Fibroblast of pulmonary artery (primary cell): ENCODE measurements at regions not wholly inside any gene's neighbourhood (a gene's known extent, or its start where the extent isn't known, plus 50 kb on each side); places are given as distances from the start of the nearest gene placed in this dataset.
"Not testable (repeated sequence)": the region's sequence is repeated elsewhere in the genome, so short reads cannot be mapped to it uniquely, and the experiment has no call there.

ENCODE experiments used
- DNase-seq: peaks from one replicate; pipeline ENCODE4 v3.0.0-alpha.2; 2010; ENCODE audit warnings: low read depth
- H3K4me3 ChIP-seq: replicated peaks from 2 replicates; pipeline ENCODE4 v1.5.1; 2011; ENCODE audit warnings: low read depth, mild to moderate bottlenecking, control low read depth, low read length, moderate library complexity
- TF ChIP-seq, protein P1 (sequence below): IDR thresholded peaks from 2 replicates; pipeline ENCODE4 v1.5.1; 2011; ENCODE audit warnings: mild to moderate bottlenecking, control low read depth, low read length, inconsistent platforms; ENCODE audit errors: missing control alignments

DNA sequence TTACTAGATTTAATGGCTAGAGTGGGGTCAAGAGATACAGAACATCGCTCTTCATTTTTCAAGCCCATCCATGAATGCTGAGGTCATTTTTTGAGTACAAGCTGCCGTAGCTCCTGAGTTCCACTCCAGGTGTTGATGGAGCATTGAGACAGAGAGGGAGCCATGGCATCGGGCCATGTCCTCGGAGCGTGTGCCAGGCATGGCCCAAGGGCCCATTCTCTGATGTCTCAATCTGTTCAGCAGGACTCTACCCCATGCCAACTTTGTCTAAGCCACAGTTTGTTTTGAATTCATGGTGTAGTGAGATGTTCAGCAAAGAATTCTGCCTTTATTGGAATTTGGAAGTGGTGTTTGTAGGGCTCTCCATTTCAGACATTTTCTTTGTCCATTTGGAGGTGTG is 110.5 kb upstream of the ADAMTS9 start:
- DNase-seq, result no peak
- TF ChIP-seq, protein P1, sequence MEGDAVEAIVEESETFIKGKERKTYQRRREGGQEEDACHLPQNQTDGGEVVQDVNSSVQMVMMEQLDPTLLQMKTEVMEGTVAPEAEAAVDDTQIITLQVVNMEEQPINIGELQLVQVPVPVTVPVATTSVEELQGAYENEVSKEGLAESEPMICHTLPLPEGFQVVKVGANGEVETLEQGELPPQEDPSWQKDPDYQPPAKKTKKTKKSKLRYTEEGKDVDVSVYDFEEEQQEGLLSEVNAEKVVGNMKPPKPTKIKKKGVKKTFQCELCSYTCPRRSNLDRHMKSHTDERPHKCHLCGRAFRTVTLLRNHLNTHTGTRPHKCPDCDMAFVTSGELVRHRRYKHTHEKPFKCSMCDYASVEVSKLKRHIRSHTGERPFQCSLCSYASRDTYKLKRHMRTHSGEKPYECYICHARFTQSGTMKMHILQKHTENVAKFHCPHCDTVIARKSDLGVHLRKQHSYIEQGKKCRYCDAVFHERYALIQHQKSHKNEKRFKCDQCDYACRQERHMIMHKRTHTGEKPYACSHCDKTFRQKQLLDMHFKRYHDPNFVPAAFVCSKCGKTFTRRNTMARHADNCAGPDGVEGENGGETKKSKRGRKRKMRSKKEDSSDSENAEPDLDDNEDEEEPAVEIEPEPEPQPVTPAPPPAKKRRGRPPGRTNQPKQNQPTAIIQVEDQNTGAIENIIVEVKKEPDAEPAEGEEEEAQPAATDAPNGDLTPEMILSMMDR, result no peak
- no peak overlapping the region for H3K4me3 ChIP-seq

DNA sequence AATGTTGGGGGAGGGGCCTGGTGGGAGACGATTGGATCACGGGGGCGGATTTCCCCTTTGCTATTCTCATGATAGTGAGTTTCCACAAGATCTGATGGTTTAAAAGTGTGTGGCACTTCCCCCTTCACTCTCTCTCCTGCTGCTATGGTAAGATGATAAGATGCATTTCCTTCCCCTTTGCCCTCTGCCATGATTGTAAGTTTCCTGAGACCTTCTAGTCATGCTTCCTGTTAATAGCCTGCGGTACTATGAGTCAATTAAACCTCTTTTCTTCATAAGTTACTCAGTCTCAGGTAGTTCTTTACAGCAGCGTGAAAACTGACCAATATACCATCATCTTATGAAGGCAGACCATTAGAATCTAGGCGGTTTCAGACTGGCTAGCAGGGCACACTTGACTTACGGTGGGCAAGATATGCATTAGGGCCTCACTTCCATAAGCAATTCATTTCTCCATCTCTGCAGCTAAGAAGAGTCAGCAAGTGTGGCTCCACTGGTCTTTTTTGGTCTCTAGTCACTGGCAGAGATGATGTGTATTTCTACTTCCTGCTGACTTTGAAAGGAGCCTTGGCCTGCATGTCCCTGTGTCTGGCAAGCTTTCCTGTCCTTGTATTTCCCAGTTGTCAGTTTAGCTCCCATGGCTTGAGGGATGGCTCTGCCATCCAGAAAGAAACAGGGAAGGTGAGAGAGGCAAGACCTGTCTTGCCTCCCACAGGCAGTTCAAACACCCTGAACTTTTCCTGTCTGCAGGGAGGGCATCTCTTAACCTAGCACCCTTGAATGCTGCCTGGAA is 109.0 kb upstream of the ADAMTS9 start:
- peak; percentile 24 for DNase-seq
- H3K4me3 ChIP-seq, result no peak overlapping the region
- TF ChIP-seq, protein P1, result no peak

DNA sequence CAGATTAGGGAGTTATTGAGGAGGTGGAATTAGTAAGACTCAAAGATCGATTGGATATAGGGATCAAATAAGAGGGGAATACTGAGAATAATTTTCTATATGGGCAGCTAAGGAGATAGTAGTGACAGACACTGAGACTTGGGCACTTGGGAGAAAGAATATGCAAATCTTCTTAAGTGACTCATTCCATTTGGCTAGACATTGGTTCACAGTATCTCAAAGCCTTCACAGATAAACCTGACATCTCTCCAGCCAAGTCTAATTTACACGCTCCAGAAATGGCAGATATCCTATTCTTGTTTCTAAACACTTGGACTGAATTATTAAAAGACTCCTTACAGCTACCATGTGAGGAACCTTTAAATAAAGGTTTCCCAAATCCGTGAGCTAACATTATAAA is 104.6 kb upstream of the ADAMTS9 start:
- DNase-seq, result peak; percentile 31
- TF ChIP-seq, protein P1, result no peak
- H3K4me3 ChIP-seq, result no peak overlapping the region

DNA sequence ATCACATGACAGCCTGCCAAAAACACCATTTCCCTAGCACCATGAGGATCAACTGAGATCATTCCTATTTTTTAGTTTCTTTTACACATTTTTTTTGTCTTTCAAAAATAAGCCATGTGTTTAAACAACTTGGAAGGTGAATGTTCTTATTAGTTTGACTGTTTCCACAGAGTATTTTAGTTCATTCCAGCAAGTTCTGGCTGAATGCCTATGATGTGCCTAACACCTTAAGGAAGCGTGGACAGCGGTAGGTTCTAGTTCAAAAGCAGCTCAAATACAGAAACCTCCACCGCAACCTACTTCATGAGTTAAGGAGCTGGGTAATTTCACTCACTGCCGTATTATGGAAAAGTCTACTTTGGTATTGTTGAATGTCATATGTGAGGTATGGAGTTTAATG is 101.3 kb upstream of the ADAMTS9 start:
- TF ChIP-seq, protein P1, result no peak
- H3K4me3 ChIP-seq, result no peak overlapping the region
- no peak for DNase-seq

DNA sequence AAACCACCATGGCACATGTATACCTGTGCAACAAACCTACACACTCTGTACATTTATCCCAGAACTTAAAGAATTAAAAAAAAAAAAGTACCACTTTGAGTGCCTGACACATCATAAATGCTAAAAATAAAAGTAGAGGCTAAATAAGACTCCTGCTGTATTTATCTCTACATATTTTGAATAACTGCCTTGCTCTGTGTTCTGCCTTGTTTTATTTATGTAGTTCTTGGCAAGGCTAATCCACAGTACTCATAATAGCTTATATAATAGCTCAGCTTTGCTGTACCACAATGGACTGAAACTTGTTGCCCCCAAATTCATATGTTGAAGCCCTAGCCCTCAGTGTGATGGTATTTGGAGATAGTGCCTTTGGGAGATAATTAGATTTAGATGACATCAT is 95.4 kb upstream of the ADAMTS9 start:
- DNase-seq, result no peak
- TF ChIP-seq, protein P1, result no peak
- H3K4me3 ChIP-seq, result no peak overlapping the region

DNA sequence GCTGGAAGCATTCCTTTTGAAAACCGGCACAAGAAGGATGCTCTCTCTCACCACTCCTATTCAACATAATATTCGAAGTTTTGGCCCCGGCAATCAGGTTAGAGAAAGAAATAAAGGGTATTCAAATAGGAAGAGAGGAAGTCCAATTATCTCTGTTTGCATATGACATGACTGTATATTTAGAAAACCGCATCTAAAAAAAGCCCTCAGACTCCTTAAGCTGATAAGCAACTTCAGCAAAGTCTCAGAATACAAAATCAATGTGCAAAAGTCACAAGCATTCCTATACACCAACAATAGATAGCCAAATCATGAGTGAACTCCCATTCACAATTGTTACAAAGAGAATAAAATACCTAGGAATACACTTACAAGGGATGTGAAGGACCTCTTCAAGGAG is 93.1 kb upstream of the ADAMTS9 start:
- DNase-seq, H3K4me3 ChIP-seq: not testable (repeated sequence)

DNA sequence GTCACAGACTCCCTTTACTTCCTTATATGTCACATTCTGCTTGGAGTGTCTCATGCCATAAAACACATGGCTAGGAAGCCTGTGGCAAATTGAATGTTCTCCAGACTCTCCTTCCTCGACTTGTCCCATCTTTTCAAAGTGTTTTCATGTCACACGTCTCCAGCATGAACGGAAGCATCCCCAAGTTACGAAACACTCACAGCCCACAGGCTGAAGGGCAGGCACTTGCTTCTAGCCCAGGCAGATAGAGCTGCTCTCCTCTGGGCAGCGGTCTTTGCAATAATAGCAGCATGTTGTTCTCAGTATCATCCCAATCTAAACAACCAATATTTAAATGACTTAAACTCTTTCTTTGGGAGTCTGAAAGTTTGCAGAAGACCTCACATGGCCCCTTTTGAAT is 85.3 kb upstream of the ADAMTS9 start:
- no peak for DNase-seq
- TF ChIP-seq, protein P1, result no peak
- H3K4me3 ChIP-seq, result no peak overlapping the region
